Central memory CD8-positive, alpha-beta T cell (primary cell): ENCODE measurements at regions not wholly inside any gene's neighbourhood (a gene's known extent, or its start where the extent isn't known, plus 50 kb on each side); places are given as distances from the start of the nearest gene placed in this dataset.
"Not testable (repeated sequence)": the region's sequence is repeated elsewhere in the genome, so short reads cannot be mapped to it uniquely, and the experiment has no call there.

Experiments used
- ATAC-seq: fragments of 150-1000 bp; cut with Tn5 transposase; replicated peaks from 2 replicates; pipeline ENCODE4 v1.10.0; 2022; ENCODE audit warnings: mild to moderate bottlenecking, moderate FRiP score, moderate number of reproducible peaks; ENCODE audit not compliant: poor library complexity, severe bottlenecking; ENCODE audit errors: extremely low read depth
- DNase-seq, 2 donors: peaks; one replicate each; pipeline ENCODE4 v3.0.0; 2021; ENCODE audit warnings: low spot score in 2 of 2
- H3K27ac Mint-ChIP-seq: one replicate; pipeline ENCODE4 v1.8.0; 2022; ENCODE audit warnings: low read depth, mild to moderate bottlenecking, moderate library complexity, mixed read lengths
- H3K27me3 Mint-ChIP-seq: one replicate; pipeline ENCODE4 v1.8.0; 2022; ENCODE audit warnings: mixed read lengths
- H3K36me3 Mint-ChIP-seq: one replicate; pipeline ENCODE4 v1.8.0; 2022; ENCODE audit warnings: mild to moderate bottlenecking, moderate library complexity, mixed read lengths; ENCODE audit not compliant: insufficient read depth
- H3K4me1 Mint-ChIP-seq: one replicate; pipeline ENCODE4 v1.8.0; 2022; ENCODE audit warnings: mixed read lengths
- H3K4me3 Mint-ChIP-seq: one replicate; pipeline ENCODE4 v1.8.0; 2022; ENCODE audit warnings: mild to moderate bottlenecking, moderate library complexity, mixed read lengths
- H3K9me3 Mint-ChIP-seq: one replicate; pipeline ENCODE4 v1.8.0; 2022; ENCODE audit warnings: mixed read lengths

GRCh38 chr13:64482373-64482772, 2747.8 kb downstream of the PCDH9 start:
- Mint-ChIP-seq H3K4me1 (no peaks in the 10 kb centered on the region), H3K27ac (no peak overlapping the region), H3K4me3 (no peak overlapping the region), H3K9me3 (peaks cover 16% of the 10 kb centered on the region), H3K27me3 (no peaks in the 10 kb centered on the region), H3K36me3 (no peaks in the 10 kb centered on the region)
- no peak for ATAC-seq
- no peak for DNase-seq

GRCh38 chr13:64480672-64481071, 2749.5 kb downstream of the PCDH9 start:
- no peak overlapping the region for H3K27ac Mint-ChIP-seq
- no peaks in the 10 kb centered on the region for H3K27me3 Mint-ChIP-seq
- H3K36me3 Mint-ChIP-seq: no peaks in the 10 kb centered on the region
- H3K9me3 Mint-ChIP-seq: peaks cover 19% of the 10 kb centered on the region
- no peak for ATAC-seq
- H3K4me3 Mint-ChIP-seq: no peak overlapping the region
- no peak for DNase-seq
- no peaks in the 10 kb centered on the region for H3K4me1 Mint-ChIP-seq

- DNase-seq (no peak), ATAC-seq (no peak)
- peaks cover 19% of the 10 kb centered on the region for H3K9me3 Mint-ChIP-seq
- H3K27ac Mint-ChIP-seq: no peak overlapping the region
- H3K4me1 Mint-ChIP-seq: no peaks in the 10 kb centered on the region
- H3K27me3 Mint-ChIP-seq: no peaks in the 10 kb centered on the region
- H3K4me3 Mint-ChIP-seq: no peak overlapping the region
- no peaks in the 10 kb centered on the region for H3K36me3 Mint-ChIP-seq
These were observed 2749.9 kb downstream of the PCDH9 start for GRCh38 chr13:64480211-64480610.

DNA sequence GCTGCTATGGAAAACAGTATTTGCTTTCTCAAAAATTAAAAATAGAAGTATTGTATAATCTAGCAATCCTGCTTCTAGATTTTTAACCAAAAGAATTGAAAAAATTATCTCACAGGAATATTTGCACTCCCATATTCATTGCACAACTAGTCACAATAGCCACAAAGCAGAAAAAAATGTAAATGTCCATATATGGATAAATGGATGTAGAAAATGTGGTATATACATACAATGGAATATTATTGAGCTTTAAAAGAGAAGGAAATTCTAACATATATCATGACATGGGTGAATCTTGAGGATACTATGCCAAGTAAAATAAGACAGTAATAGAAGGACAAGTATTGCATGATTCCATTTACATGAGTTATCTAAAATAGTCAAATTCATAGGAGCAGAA, 2753.0 kb downstream of the PCDH9 start:
- Mint-ChIP-seq H3K27me3 (no peaks in the 10 kb centered on the region), H3K36me3 (no peaks in the 10 kb centered on the region), H3K9me3 (peaks cover 9% of the 10 kb centered on the region), H3K4me3 (no peak overlapping the region), H3K4me1 (no peaks in the 10 kb centered on the region), H3K27ac (no peak overlapping the region)
- ATAC-seq: no peak
- no peak for DNase-seq

DNA sequence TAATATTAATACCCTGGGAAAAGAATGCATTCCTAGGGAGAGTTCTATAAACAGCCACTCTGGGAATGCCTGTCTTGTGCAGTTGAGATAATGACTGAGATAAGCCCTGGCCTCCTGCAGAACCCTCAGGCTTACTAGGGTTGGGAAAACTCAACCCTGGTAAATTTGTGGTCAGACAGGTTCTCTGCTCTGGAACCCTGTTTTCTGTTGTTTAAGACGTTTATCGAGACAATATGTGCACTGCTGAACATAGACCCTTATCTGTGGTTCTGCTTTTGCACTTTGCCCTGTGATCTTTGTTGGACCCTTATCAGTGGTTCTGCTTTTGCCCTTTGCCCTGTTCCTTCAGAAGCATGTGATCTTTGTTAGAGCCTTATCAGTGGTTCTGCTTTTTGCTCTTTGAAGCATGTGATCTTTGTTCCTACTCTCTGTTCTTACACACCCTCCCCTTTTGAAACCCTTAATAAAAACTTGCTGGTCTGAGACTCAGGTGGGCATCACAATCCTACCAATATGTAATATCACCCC, 2754.0 kb downstream of the PCDH9 start:
- DNase-seq, H3K4me3 Mint-ChIP-seq, H3K27ac Mint-ChIP-seq, H3K27me3 Mint-ChIP-seq, H3K36me3 Mint-ChIP-seq, ATAC-seq, H3K9me3 Mint-ChIP-seq, H3K4me1 Mint-ChIP-seq: not testable (repeated sequence)

GRCh38 chr13:64471916-64472315, 2758.2 kb downstream of the PCDH9 start:
- DNase-seq (no peak), ATAC-seq (no peak)
- Mint-ChIP-seq H3K4me3 (no peak overlapping the region), H3K4me1 (no peaks in the 10 kb centered on the region), H3K36me3 (peaks cover 2% of the 10 kb centered on the region), H3K27me3 (no peaks in the 10 kb centered on the region), H3K27ac (no peak overlapping the region), H3K9me3 (no peaks in the 10 kb centered on the region)

DNA sequence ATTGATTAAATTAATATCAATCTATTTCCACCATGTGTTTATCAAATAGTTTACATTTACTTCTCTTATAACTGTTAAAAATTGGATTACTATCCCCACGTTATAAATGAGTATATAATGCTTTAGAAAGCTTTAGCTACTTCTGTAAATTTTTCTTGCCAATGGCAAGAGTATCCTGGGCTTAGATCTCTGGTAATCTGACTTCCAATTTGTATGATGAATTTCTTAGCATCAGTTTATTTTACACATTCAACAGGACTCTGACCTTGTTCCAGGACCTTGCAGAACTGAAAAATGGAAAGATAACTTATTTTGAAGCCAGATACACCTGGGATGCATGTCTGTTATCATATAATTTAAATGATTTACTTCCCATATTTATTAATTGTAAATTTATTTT, 2759.4 kb downstream of the PCDH9 start:
- peaks cover 2% of the 10 kb centered on the region for H3K36me3 Mint-ChIP-seq
- no peak overlapping the region for H3K27ac Mint-ChIP-seq
- no peak for ATAC-seq

GRCh38 chr13:64459778-64460177, 2770.4 kb downstream of the PCDH9 start:
- Mint-ChIP-seq H3K27me3 (no peaks in the 10 kb centered on the region), H3K9me3 (peaks cover 11% of the 10 kb centered on the region), H3K4me3 (no peak overlapping the region), H3K36me3 (no peaks in the 10 kb centered on the region), H3K4me1 (no peaks in the 10 kb centered on the region), H3K27ac (no peak overlapping the region)
- ATAC-seq (no peak), DNase-seq (no peak)

More for the DNA sequence above, 2759.4 kb downstream of the PCDH9 start:
- H3K4me3 Mint-ChIP-seq: no peak overlapping the region
- H3K4me1 Mint-ChIP-seq: no peaks in the 10 kb centered on the region
- DNase-seq: no peak
- no peaks in the 10 kb centered on the region for H3K27me3 Mint-ChIP-seq
- H3K9me3 Mint-ChIP-seq: no peaks in the 10 kb centered on the region

- Mint-ChIP-seq H3K27me3 (no peaks in the 10 kb centered on the region), H3K9me3 (peaks cover 11% of the 10 kb centered on the region), H3K36me3 (no peaks in the 10 kb centered on the region), H3K4me1 (no peaks in the 10 kb centered on the region), H3K27ac (no peak overlapping the region), H3K4me3 (no peak overlapping the region)
- DNase-seq: no peak
- ATAC-seq: no peak
These were observed 2772.2 kb downstream of the PCDH9 start for GRCh38 chr13:64457976-64458375.

DNA sequence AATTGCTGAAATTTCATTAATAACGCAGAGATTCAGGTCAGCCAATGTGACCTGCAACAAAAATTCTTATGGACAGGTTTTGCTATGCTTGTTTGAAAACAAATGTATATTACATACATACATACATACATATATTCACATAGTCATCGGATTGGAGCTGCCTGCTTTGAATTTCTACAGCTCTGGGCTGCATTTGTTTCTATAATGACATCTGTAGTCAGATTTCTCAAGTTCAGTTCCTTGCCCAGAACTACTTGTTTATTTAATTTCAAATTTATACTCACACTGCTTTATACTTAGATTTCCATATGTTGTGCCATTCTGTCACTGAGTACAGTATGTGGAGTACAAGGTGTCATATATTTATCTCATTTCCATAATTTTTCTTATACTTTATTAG, 2775.0 kb downstream of the PCDH9 start:
- H3K4me3 Mint-ChIP-seq: no peak overlapping the region
- DNase-seq (no peak), ATAC-seq (no peak)

GRCh38 chr13:64453831-64454230, 2776.3 kb downstream of the PCDH9 start:
- H3K4me1 Mint-ChIP-seq: no peaks in the 10 kb centered on the region
- no peak overlapping the region for H3K4me3 Mint-ChIP-seq
- no peaks in the 10 kb centered on the region for H3K36me3 Mint-ChIP-seq
- no peak for DNase-seq
- H3K27ac Mint-ChIP-seq: no peak overlapping the region
- H3K27me3 Mint-ChIP-seq: no peaks in the 10 kb centered on the region
- ATAC-seq: no peak
- peaks cover under 1% of the 10 kb centered on the region for H3K9me3 Mint-ChIP-seq

More for the DNA sequence above, 2775.0 kb downstream of the PCDH9 start:
- no peaks in the 10 kb centered on the region for H3K36me3 Mint-ChIP-seq
- H3K27ac Mint-ChIP-seq: no peak overlapping the region
- no peaks in the 10 kb centered on the region for H3K27me3 Mint-ChIP-seq
- peaks cover 6% of the 10 kb centered on the region for H3K9me3 Mint-ChIP-seq
- no peaks in the 10 kb centered on the region for H3K4me1 Mint-ChIP-seq

GRCh38 chr13:64446372-64446771, 2783.8 kb downstream of the PCDH9 start:
- no peaks in the 10 kb centered on the region for H3K27me3 Mint-ChIP-seq
- no peaks in the 10 kb centered on the region for H3K36me3 Mint-ChIP-seq
- H3K4me3 Mint-ChIP-seq: no peak overlapping the region
- H3K27ac Mint-ChIP-seq: no peak overlapping the region
- DNase-seq (no peak), ATAC-seq (no peak)
- no peaks in the 10 kb centered on the region for H3K4me1 Mint-ChIP-seq
- peaks cover 4% of the 10 kb centered on the region for H3K9me3 Mint-ChIP-seq

DNA sequence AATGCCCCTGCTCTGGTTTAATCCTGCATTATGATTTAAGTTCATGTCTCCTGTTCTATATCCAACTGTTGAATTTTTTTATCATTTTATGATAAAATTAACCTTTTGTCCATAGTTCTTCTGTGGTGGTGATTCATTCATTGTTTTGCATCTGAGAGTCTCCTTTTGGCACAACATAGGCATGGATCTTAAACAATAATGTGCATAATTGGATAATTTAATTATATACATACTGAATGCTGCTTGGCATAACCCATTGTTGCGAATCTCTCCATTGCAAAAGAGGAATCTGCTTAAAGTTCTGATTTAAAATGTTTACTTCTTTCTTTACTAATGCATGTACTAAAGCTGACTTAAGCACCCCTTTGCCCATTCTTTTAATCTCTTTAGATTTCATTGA, 2788.4 kb downstream of the PCDH9 start:
- Mint-ChIP-seq H3K27ac (no peak overlapping the region), H3K9me3 (peaks cover 10% of the 10 kb centered on the region), H3K27me3 (no peaks in the 10 kb centered on the region), H3K36me3 (no peaks in the 10 kb centered on the region), H3K4me3 (no peak overlapping the region), H3K4me1 (no peaks in the 10 kb centered on the region)
- no peak for ATAC-seq
- no peak for DNase-seq

DNA sequence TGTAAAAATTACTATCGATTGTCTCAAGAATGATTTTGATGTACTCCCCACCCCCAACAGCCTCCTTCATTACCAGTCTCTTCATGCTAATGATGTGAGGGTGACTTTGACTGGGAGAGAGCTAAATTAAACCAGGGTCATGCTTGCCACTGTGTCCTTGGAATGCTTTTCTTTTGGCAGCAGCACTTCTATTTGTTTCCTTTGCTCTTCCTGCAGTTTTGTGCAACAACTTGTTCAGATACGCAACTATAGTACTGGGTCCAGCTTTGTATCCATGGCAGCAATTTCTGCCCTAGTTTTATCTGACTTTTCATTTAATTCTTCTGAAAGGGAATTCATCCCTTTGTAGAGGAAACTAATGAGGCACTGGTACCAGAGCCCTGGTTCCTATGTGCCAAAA, 2792.1 kb downstream of the PCDH9 start:
- no peaks in the 10 kb centered on the region for H3K4me1 Mint-ChIP-seq
- no peak overlapping the region for H3K27ac Mint-ChIP-seq
- no peak for DNase-seq
- H3K36me3 Mint-ChIP-seq: no peaks in the 10 kb centered on the region
- H3K4me3 Mint-ChIP-seq: no peak overlapping the region
- no peaks in the 10 kb centered on the region for H3K27me3 Mint-ChIP-seq
- H3K9me3 Mint-ChIP-seq: peaks cover 18% of the 10 kb centered on the region
- no peak for ATAC-seq
